ENCODE measurements at regions not wholly inside any gene's neighbourhood (a gene's known extent, or its start where the extent isn't known, plus 50 kb on each side); places are given as distances from the start of the nearest gene placed in this dataset.

DNA sequence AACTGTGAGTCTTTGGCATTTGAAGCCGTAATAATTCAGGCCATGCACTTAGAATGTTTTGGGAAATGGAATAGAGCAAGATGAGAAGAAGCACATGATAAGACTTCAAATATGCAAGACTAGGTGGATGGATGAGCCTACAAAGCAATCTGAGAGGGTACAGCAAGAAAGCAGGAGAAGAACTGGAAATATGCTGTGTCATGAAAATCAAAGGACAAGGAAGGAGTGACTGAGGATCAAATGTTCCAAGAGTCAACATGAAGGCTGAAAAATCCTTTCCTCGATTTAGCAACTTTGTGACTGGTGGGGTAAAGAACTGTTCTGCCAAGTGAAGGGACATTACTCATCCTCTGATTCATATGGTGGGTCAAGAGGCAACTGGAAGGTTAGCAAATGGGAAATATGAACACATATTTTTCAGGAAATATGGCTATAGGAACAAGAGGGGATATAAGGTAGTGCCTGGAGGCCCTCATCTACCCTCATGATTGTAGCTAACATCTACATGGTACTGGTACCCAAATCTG, 803.7 kb upstream of the ARRDC4 start:
- H3K4me1 ChIP-seq (ENCODE audit: control insufficient read depth in 1 of 2, insufficient read depth in 1 of 2, low read depth in 1 of 2, low read length in 1 of 2), result no peaks in the 10 kb centered on the region
- H3K4me3 ChIP-seq (ENCODE audit: low read depth in 1 of 2, low read length in 1 of 2), result no peak overlapping the region

DNA sequence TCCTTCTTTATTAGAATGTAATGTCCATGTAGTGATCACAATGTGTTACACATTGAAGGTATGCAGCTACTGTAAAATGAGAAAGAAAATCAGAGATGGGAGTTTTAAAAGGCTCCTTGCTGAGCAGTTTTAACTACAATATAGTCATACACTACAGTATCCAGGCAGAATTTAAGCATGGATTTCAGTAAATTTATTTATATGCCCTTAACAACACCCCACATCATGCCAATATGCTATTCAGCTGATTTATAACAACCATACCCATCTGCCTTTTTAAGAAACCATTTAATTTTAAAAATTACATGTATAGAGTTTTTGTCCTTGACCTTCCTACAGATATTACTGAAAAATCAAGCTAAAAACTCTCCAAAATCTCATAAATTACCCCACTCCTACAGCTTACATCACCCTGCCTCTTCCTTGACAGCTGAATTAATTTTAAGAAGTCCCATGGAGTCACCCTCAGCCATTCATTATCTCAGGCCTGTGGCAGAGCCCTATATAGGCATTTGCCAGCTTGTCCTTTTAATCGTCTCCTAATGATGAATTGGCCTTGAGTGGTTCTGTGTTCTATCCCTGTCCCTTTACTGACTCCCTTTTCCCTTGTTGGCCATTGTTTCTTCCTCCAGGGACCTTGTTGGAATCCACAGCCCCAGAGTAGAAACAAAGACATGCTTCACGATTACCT, 797.6 kb upstream of the ARRDC4 start:
- no peaks in the 10 kb centered on the region for H3K9me3 ChIP-seq
- no peak overlapping the region for H3K4me3 ChIP-seq (ENCODE audit: low read depth in 1 of 2, low read length in 1 of 2)
- no peaks in the 10 kb centered on the region for H3K4me1 ChIP-seq (ENCODE audit: control insufficient read depth in 1 of 2, insufficient read depth in 1 of 2, low read depth in 1 of 2, low read length in 1 of 2)
- TF ChIP-seq, protein P1, sequence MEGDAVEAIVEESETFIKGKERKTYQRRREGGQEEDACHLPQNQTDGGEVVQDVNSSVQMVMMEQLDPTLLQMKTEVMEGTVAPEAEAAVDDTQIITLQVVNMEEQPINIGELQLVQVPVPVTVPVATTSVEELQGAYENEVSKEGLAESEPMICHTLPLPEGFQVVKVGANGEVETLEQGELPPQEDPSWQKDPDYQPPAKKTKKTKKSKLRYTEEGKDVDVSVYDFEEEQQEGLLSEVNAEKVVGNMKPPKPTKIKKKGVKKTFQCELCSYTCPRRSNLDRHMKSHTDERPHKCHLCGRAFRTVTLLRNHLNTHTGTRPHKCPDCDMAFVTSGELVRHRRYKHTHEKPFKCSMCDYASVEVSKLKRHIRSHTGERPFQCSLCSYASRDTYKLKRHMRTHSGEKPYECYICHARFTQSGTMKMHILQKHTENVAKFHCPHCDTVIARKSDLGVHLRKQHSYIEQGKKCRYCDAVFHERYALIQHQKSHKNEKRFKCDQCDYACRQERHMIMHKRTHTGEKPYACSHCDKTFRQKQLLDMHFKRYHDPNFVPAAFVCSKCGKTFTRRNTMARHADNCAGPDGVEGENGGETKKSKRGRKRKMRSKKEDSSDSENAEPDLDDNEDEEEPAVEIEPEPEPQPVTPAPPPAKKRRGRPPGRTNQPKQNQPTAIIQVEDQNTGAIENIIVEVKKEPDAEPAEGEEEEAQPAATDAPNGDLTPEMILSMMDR (IDR thresholded peaks at IDR 0.05), result no peak
- no peak overlapping the region for H3K27ac ChIP-seq
- H3K36me3 ChIP-seq, result no peaks in the 10 kb centered on the region
- H3K27me3 ChIP-seq, result no peaks in the 10 kb centered on the region

More for the DNA sequence above, 803.7 kb upstream of the ARRDC4 start:
- no peak overlapping the region for H3K27ac ChIP-seq
- no peaks in the 10 kb centered on the region for H3K27me3 ChIP-seq
- no peaks in the 10 kb centered on the region for H3K9me3 ChIP-seq
- TF ChIP-seq, protein P1 (IDR thresholded peaks at IDR 0.05), result no peak
- H3K36me3 ChIP-seq, result no peaks in the 10 kb centered on the region

DNA sequence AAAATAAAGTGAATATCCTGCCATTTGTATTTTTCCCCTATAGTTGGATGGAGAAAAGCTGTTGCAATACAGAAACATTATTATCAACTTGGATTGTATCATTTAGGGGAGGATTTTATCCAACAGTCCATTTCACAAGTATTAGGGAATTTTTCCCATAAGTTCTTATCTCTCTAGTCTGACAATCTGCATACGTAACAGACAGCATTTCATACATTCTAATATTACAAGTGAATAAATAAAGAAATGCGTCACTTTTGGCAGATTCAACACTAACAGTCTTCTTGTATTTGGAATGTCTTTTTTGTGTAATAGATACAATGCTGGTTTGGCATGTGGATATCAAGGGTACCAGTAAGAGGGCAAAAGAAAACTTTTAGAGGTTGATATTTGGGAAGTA, 795.3 kb upstream of the ARRDC4 start:
- TF ChIP-seq, protein P1 (IDR thresholded peaks at IDR 0.05), result no peak
- Histone ChIP-seq H3K4me3 (ENCODE audit: low read depth in 1 of 2, low read length in 1 of 2) (no peak overlapping the region), H3K4me1 (ENCODE audit: control insufficient read depth in 1 of 2, insufficient read depth in 1 of 2, low read depth in 1 of 2, low read length in 1 of 2) (no peaks in the 10 kb centered on the region), H3K27me3 (no peaks in the 10 kb centered on the region), H3K27ac (no peak overlapping the region), H3K36me3 (no peaks in the 10 kb centered on the region), H3K9me3 (no peaks in the 10 kb centered on the region)

DNA sequence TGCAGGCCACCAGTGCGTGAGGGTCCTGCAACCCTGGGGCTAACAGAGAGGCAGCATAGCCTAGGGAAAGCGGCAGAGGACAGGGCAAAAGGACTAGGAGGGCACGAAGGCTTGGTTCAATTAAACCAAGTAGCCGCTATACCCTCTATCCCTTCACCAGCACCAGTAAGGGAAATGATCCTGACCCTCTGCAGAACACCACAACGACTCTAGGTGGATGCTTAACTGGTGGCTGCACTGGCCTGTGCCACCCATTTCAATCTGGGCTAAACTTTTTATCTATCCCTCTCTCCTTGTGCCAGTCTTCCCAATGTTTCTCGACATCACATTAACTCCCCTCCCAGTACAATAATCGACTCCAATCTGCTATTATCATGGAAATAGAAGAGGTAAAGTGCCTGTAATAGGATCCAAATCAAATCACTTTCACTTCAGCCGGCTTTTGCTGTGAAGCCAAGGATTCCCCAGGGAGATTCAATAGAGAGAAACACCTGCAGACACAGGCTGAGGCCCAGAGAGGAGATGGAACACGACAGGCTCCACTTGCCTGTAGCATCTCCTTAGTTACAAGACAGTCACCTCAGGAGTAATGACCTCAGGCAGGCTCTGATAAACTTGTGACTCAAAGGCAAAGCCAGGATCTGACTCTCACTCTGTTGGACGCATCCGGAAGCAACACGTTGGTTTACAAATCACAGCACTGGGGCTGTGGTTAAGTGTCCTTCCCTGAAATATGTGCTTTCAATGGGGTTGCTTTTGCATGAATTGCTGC, 791.6 kb upstream of the ARRDC4 start:
- H3K27me3 ChIP-seq, result no peaks in the 10 kb centered on the region
- TF ChIP-seq, protein P1 (IDR thresholded peaks at IDR 0.05), result no peak
- no peaks in the 10 kb centered on the region for H3K9me3 ChIP-seq

DNA sequence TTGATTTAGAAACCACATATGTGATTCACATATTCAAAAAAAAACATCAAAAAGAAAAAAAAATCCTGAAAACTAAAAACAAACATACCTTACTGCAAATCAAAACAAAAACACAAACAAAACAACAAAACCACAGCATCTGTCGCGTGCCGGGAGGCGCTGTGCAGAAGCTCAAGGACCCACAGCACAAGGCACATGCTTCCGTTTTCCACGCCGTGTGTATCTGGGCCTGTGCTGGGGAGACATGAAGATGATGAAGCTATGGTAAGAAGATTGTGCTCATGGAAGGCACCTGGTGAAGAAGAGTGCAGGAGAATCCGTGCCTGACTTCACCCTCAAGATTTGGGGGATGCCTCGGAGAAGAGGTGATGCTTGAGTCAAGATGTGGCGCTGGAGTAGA, 788.9 kb upstream of the ARRDC4 start:
- Histone ChIP-seq H3K9me3 (no peaks in the 10 kb centered on the region), H3K27ac (no peak overlapping the region), H3K36me3 (no peaks in the 10 kb centered on the region), H3K27me3 (no peaks in the 10 kb centered on the region), H3K4me1 (ENCODE audit: control insufficient read depth in 1 of 2, insufficient read depth in 1 of 2, low read depth in 1 of 2, low read length in 1 of 2) (no peaks in the 10 kb centered on the region), H3K4me3 (ENCODE audit: low read depth in 1 of 2, low read length in 1 of 2) (no peak overlapping the region)
- TF ChIP-seq, protein P1 (IDR thresholded peaks at IDR 0.05), result no peak

More for the DNA sequence above, 791.6 kb upstream of the ARRDC4 start:
- Histone ChIP-seq H3K4me3 (ENCODE audit: low read depth in 1 of 2, low read length in 1 of 2) (no peak overlapping the region), H3K27ac (no peak overlapping the region), H3K4me1 (ENCODE audit: control insufficient read depth in 1 of 2, insufficient read depth in 1 of 2, low read depth in 1 of 2, low read length in 1 of 2) (no peaks in the 10 kb centered on the region), H3K36me3 (no peaks in the 10 kb centered on the region)
